Sigmoid colon (tissue), 4 donors: ENCODE measurements at regions not wholly inside any gene's neighbourhood (a gene's known extent, or its start where the extent isn't known, plus 50 kb on each side); places are given as distances from the start of the nearest gene placed in this dataset.

ENCODE experiments used
- CTCF ChIP-seq, 4 experiments: fragments of 450-650 bp in 3 of 4; fragments of 200-600 bp in 1 of 4; IDR thresholded peaks; one replicate each; pipeline ENCODE4 v1.5.1; 2016 to 2019; ENCODE audit warnings: antibody characterized with exemption in 4 of 4, mild to moderate bottlenecking in 3 of 4, moderate library complexity in 2 of 4
- EP300 ChIP-seq, 4 donors: sonication (generic); formaldehyde crosslinking; IDR thresholded peaks; one replicate each; pipeline ENCODE4 v1.6.1; 2017; ENCODE audit warnings: antibody characterized with exemption in 4 of 4
- POLR2A ChIP-seq, 2 donors: fragments of 450-650 bp; IDR thresholded peaks; one replicate each; pipeline ENCODE4 v1.6.1; 2016; ENCODE audit warnings: antibody characterized with exemption in 2 of 2, mild to moderate bottlenecking in 2 of 2, moderate library complexity in 2 of 2
- POLR2AphosphoS5 ChIP-seq, 4 donors: sonication (generic); formaldehyde crosslinking; IDR thresholded peaks; one replicate each; pipeline ENCODE4 v1.6.1; 2017; ENCODE audit warnings: antibody characterized with exemption in 4 of 4

GRCh38 chr1:56355918-56356317 is 223.4 kb downstream of the PLPP3 start:
- TF ChIP-seq CTCF (IDR thresholded peaks at IDR 0.05) (no peak), POLR2A (IDR thresholded peaks at IDR 0.05) (no peak), POLR2AphosphoS5 (IDR thresholded peaks at IDR 0.05) (no peak), EP300 (IDR thresholded peaks at IDR 0.05) (no peak)
